NCI-H1436 (cell line): ENCODE measurements at regions not wholly inside any gene's neighbourhood (a gene's known extent, or its start where the extent isn't known, plus 50 kb on each side); places are given as distances from the start of the nearest gene placed in this dataset.
"Not testable (repeated sequence)": the region's sequence is repeated elsewhere in the genome, so short reads cannot be mapped to it uniquely, and the experiment has no call there.

Experiments
- DNase-seq: peaks from one replicate; lab custom pipeline; 2025; lab: John Stamatoyannopoulos, UW

- no peak for DNase-seq
These were observed 89.6 kb downstream of the DDX1 start for GRCh38 chr2:15681089-15681885.

DNA sequence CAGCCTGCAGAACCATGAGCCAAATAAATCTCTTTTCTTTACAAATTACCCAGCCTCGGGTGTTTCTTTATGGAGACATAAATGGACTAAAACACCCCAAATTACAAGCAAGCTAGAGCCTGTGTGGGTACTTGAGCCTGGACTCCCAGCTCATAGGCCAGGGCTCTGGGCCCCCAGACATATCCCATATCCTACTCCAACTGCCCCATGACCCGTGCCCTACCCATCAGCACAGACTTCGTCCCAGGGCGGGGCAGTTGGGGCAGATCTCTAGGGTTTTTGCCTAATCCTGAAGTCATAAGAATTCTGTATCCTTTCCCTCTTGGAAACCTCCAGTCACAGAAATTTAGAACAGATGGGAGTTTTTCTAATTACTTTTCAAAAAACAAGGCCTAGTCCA, 90.7 kb downstream of the DDX1 start:
- DNase-seq, result no peak

DNA sequence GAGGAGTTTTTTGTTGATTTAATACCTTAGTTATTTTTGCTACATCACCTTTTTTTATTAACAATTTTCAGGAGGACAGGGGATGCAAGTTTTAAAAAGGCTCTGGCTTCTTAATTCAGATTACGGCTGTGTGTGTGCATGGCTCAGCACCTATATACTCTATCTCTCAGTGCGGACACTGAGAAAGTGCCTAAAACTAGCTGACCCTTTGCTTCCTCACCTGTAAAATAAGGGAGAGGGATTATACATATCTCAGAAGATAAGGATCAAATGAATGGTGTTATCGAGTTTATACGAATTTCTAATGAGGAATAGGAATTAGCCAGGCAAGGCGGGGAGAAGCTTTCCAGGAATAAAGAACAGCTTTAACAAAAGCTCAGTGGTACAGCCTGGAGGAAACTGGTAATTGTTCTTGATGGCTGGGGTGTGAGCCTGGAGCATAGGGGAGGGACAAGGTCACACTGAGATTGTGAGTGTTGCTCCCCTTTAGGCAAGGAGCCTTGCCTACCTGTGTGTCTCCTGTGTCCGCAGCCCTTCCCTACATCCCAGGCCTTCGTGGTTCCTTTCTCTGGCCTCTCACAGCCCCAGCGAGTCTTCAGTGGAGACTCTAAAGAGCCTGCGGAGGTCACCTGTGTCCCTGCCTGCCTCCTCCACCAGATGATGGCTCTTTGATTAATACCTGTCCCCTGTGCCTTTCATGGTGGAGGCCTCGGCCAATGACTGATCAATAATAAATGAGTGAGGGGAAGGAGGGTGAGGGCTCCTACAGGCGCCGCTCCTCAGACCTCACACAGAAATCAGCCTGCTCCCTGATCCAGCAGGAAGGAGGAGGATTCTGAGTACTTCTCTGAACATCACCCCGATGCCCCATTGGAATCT, 92.7 kb downstream of the DDX1 start:
- DNase-seq, result no peak

- no peak for DNase-seq
These were observed 93.5 kb downstream of the DDX1 start for GRCh38 chr2:15685143-15685542.

DNA sequence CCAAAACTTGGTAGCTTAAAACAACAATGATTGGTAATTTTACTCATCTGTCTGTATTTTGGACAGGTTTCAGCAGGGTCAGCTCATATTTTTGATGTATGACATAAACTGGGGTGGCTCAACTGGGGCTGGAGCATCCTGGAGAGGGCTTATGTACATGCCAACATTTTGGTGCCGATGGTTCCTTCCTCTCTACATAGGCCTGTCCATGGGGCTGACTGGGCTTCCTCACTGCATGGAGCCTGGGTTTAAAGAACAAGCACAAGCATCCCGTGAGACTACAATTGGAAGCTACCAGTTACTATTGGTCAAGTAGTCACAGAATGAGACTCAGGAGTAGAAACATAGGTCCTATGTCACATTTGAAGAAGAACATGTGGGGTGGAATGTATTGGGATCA, 95.0 kb downstream of the DDX1 start:
- DNase-seq, result no peak

GRCh38 chr2:15687243-15687642, 95.6 kb downstream of the DDX1 start:
- no peak for DNase-seq

- no peak for DNase-seq
These were observed 96.1 kb downstream of the DDX1 start for GRCh38 chr2:15687720-15688119.

DNA sequence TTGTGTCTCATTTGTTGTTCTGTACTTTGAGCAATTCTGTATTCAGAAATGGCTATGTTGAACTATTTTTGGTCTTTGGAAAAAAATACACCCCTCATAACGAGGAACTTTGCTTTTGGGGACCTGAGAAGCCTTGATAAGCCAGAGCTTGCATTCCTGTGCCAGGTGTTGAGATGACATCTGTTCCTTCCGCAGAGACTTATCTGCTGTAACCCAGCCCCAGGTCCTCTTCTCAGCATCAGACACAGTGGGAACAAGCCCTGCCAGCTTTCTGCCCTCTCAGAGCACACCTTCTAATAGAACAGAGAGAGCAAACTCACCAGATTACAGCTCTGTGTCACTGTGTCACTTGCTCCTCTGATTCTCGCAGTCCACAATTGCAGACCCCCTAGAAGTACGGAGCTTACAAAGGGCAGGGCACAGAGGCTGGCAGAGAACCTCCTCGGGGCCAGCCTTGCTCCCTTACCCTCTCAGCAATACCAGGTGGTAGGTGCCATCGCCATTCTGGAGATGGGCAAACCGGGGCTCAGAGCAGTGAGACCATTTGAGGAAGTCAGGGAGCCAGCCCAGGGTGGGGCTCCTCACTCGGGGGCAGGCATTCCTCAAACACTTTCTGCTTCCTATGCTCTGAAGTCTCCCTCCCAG, 97.4 kb downstream of the DDX1 start:
- DNase-seq, result no peak

- no peak for DNase-seq
These were observed 98.0 kb downstream of the DDX1 start for GRCh38 chr2:15689654-15690053.

DNA sequence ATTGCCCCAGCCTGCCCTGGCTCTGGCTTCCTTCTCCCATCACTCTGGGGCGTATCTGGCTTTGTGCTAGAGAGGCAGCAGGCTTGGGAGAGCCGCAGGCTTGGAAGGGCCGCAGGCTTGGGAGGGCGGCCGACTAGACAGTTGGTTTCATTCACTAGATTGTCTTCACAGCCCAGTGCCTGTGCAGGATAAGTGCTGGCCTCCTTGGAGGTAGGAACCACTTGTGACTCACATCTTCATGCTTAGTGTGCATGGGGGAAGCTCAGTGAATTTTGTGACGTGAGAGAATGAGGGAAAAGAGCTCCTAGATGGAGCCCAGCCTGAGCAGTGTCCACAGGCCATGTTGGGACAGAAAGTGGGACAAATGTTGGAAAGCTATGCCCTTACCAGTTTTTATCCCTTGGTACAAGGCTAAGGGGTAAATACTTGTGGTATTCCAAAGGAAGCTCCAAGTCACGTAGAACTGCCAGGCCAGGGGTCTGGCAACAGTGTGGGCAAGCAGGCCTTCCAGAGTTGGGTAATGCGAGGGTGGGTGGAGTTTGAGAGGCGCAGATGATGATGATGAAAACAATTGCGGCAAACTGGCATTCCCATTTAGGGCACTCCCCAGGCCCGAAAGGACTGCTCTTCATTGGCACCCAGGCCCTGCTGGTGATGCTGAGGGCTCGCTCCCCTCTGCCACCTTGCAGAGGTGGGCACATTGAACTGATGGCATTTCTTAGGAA, 100.1 kb downstream of the DDX1 start:
- DNase-seq, result no peak

- no peak for DNase-seq
These were observed 101.1 kb downstream of the DDX1 start for GRCh38 chr2:15692551-15693377.

DNA sequence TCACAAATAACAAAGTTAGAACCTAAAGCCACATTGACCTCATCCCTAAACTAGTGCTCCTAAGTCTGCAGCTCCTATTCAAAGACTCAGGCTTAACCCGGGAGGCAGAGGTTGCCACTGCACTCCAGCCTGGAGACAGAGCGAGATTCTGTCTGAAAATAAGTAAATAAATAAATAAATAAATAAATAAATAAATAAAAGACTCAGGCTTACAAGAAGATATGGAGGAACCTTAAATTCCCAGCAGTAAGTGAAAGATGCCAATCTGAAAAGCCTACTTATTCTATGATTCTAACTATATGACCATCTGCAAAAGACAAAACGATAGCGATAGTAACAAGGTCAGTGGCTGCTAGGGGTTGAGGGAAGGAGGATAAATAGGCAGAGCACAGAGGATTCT, 101.7 kb downstream of the DDX1 start:
- DNase-seq, result no peak

DNA sequence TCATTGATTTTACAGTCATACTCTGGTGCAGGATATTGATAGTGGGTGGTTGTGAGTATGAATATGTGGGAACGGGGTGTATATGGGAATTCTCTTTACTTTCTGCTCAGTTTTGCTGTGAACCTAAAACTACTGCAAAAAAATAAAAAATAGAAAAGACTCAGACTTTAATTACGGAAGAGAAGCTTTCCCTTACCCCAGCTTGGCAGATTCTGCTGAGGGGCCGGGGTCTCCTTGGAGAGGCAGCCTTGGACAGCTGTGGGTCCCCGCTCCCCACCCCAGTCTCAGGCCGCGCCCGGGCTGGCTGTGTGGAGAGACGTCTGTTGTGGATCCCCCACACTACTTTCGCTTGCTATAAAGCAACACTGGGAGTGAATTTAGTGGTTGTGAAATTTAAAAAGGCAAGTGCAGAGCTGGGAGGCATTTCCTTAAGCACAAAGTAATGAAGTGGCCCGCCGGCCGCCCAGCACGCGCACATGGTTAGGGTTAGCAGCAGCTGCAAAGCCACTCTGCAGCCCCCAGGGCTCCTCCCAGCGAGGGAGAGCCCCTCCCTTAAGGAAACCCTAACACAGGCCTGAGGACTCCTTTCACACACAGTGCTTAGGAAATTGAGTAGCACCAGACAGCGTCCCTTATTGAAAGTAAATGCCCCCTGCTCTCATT, 102.4 kb downstream of the DDX1 start:
- no peak for DNase-seq

DNA sequence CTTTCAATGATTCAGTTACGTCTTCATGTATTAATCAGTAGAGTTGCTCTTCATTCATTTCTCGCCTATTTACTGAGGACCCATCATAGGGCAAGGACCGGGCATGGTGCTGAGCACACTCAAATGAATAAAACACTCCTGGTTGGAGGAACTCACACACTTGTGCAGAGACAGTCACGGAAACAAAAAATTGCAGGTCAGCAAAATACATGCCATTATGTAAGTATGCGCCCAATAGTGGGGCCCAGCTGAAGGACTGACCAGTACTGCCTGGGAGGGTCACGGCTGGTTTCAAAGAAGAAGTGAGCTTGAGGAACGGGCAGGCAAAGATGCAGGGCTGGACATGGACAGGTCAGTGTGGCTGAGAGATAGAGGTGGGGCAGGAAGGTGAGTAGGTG, 102.9 kb downstream of the DDX1 start:
- no peak for DNase-seq

GRCh38 chr2:15695582-15696330, 104.1 kb downstream of the DDX1 start:
- no peak for DNase-seq

DNA sequence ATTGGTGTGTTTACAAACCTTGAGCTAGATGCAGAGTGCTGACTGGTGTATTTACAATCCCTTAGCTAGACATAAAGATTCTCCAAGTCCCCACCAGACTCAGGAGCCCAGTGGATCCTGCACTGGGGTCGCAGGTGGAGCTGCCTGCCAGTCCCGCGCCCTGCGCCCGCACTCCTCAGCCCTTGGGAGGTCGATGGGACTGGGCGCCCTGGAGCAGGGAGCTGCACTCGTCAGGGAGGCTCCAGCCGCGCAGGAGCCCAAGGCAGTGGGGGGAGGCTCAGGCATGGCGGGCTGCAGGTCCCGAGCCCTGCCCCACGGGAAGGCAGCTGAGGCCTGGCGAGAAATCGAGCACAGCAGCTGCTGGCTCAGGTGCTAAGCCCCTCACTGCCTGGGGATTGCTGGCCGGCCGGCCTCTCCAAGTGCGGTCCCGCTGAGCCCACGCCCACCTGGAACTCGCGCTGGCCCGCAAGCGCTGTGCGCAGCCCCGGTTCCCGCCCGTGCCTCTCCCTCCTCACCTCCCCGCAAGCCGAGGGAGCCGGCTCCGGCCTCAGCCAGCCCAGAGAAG, 105.0 kb downstream of the DDX1 start:
- not testable (repeated sequence) for DNase-seq

DNA sequence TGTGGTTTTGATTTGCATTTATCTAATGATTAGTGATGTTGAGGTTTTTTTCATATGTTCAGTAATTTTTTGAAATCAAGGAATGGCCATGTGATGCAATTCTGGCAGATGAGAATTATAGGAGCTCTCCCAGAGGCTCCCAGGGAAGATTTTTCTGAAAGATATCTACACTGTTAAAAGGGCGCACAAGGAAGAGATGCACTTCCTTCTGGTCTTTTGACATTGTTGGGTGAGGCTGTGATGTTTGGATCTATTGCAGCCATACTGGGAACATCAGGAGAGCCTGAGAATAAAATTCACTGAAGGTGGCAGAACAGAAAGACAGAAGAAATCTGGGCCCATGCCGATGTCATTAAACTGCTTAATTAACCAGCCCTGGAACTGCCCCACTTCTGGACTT, 108.5 kb downstream of the DDX1 start:
- DNase-seq, result no peak

- DNase-seq, result no peak
These were observed 109.1 kb downstream of the DDX1 start for GRCh38 chr2:15700599-15701340.
